ENCODE measurements at regions not wholly inside any gene's neighbourhood (a gene's known extent, or its start where the extent isn't known, plus 50 kb on each side); places are given as distances from the start of the nearest gene placed in this dataset.

DNA sequence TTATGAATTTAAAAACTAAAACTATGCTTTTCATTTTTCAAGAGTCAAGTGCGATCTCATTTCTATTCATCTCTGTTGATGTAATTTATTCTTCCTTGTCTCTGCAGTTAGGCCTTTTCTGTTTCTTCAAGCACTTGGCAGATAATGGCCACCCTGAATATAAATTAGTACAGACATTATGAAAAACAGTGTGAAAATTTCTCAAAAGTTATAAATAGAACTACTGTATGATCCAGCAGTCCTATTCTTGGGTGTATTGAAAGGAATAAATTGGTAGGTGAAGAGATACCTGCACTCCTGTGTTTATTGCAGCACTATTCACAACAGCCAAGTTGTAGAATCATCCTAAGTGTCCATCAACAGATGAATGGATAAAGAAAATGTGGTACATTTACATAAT is 248.3 kb downstream of the DOK5 start:
- TF ChIP-seq, protein P1, sequence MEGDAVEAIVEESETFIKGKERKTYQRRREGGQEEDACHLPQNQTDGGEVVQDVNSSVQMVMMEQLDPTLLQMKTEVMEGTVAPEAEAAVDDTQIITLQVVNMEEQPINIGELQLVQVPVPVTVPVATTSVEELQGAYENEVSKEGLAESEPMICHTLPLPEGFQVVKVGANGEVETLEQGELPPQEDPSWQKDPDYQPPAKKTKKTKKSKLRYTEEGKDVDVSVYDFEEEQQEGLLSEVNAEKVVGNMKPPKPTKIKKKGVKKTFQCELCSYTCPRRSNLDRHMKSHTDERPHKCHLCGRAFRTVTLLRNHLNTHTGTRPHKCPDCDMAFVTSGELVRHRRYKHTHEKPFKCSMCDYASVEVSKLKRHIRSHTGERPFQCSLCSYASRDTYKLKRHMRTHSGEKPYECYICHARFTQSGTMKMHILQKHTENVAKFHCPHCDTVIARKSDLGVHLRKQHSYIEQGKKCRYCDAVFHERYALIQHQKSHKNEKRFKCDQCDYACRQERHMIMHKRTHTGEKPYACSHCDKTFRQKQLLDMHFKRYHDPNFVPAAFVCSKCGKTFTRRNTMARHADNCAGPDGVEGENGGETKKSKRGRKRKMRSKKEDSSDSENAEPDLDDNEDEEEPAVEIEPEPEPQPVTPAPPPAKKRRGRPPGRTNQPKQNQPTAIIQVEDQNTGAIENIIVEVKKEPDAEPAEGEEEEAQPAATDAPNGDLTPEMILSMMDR (IDR thresholded peaks at IDR 0.05; ENCODE audit: poor library complexity), result no peak
- no peak for TF ChIP-seq EZH2phosphoT487 (IDR thresholded peaks at IDR 0.05; ENCODE audit: low read depth, severe bottlenecking, unreplicated experiment)
